Body of pancreas (tissue), 4 donors: ENCODE measurements at regions not wholly inside any gene's neighbourhood (a gene's known extent, or its start where the extent isn't known, plus 50 kb on each side); places are given as distances from the start of the nearest gene placed in this dataset.

Experiments
- ATAC-seq: fragments of 150-250 bp; one replicate; pipeline ENCODE4 v1.9.1; 2016
- DNase-seq, 4 donors: peaks; one replicate each; pipeline ENCODE4 v3.0.0-alpha.2; 2019
- H3K27ac ChIP-seq, 4 donors: fragments of 200-600 bp; sonication (generic); 1 replicate in 3 of 4; 2 replicates in 1 of 4; pipeline versions ENCODE4 v1.5.1 to v1.6.1; 2016 to 2019; ENCODE audit warnings: mild to moderate bottlenecking in 1 of 4, mixed read lengths in 1 of 4, moderate library complexity in 1 of 4
- H3K27me3 ChIP-seq, 2 donors: fragments of 200-600 bp; sonication (generic); one replicate each; pipeline ENCODE4 v1.6.0; 2016; ENCODE audit warnings: mild to moderate bottlenecking in 1 of 2
- H3K36me3 ChIP-seq, 2 donors: fragments of 200-600 bp; sonication (generic); replicated peaks in 1 of 2; 2 replicates each; pipeline ENCODE4 v1.5.1; 2016; ENCODE audit warnings: low read depth in 2 of 2; ENCODE audit not compliant: insufficient read depth in 1 of 2
- H3K4me1 ChIP-seq: fragments of 200-600 bp; sonication (generic); one replicate; pipeline ENCODE4 v1.6.0; 2016
- H3K4me3 ChIP-seq, 2 donors: fragments of 200-600 bp; sonication (generic); 1 replicate in 1 of 2; 2 replicates in 1 of 2; pipeline ENCODE4 v1.5.1; 2016 to 2019
- H3K9me3 ChIP-seq, 3 donors: fragments of 200-600 bp; sonication (generic); 1 replicate in 2 of 3; 2 replicates in 1 of 3; pipeline ENCODE4 v1.5.1; 2016
- POLR2A ChIP-seq, 3 donors: fragments of 450-650 bp; IDR thresholded peaks; one replicate each; pipeline ENCODE4 v1.6.1; 2016; ENCODE audit warnings: antibody characterized with exemption in 3 of 3, mild to moderate bottlenecking in 2 of 3
- WGBS, 2 donors: methylation state at CpG; one replicate each; pipeline ENCODE4 v1.1.5; 2017; 5-methylcytosine and 5-hydroxymethylcytosine counted together
- intact Hi-C: fragments of 100-400 bp; cut with DNase I; formaldehyde crosslinking; loops from one replicate; pipeline ENCODE4 v1.15.1; 2023
- TF ChIP-seq, protein P1 (sequence below), 7 experiments: fragments of 450-650 bp in 4 of 7; fragments of 200-600 bp in 3 of 7; sonication (generic) in 3 of 7; IDR thresholded peaks; one replicate each; pipeline ENCODE4 v1.5.1; 2016 to 2019; ENCODE audit warnings: antibody characterized with exemption in 7 of 7

DNA sequence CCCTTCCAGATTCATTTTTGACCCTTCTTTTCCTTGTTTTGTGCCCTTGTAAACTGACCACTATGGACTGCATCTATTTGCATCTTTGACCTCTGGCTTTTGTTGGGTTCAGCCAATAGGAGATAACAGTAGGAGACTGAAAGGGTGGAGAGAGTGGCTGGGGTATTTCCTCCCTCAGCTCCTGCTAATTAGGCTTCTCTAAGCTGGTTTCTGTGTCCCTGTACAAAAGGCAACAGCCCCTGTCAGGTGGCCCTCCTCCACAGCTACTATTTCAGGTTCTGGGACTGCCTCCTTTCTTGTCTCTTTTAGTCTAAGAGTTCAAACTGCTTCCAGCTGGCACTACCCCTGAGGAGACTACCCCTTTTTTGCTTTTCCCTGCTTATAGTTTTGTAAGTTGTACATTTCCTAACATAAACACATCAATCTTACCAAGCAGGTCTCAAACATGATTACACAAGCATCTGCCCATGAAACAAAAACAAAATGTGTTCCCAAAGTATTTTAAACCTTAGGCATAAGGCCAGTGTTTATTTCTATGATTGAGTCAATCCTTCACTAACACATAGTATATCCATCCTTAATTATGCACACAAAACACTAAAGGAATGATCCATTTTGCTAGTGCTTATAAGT, 262.0 kb upstream of the TRPM3 start:
- H3K4me3 ChIP-seq, result no peak overlapping the region
- DNase-seq (no peak), ATAC-seq (no peak)
- no peaks in the 10 kb centered on the region for H3K9me3 ChIP-seq
- TF ChIP-seq, protein P1, sequence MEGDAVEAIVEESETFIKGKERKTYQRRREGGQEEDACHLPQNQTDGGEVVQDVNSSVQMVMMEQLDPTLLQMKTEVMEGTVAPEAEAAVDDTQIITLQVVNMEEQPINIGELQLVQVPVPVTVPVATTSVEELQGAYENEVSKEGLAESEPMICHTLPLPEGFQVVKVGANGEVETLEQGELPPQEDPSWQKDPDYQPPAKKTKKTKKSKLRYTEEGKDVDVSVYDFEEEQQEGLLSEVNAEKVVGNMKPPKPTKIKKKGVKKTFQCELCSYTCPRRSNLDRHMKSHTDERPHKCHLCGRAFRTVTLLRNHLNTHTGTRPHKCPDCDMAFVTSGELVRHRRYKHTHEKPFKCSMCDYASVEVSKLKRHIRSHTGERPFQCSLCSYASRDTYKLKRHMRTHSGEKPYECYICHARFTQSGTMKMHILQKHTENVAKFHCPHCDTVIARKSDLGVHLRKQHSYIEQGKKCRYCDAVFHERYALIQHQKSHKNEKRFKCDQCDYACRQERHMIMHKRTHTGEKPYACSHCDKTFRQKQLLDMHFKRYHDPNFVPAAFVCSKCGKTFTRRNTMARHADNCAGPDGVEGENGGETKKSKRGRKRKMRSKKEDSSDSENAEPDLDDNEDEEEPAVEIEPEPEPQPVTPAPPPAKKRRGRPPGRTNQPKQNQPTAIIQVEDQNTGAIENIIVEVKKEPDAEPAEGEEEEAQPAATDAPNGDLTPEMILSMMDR (IDR thresholded peaks at IDR 0.05), result no peak
- TF ChIP-seq POLR2A (IDR thresholded peaks at IDR 0.05), result no peak
- H3K36me3 ChIP-seq, result no peaks in the 10 kb centered on the region
- H3K4me1 ChIP-seq, result no peaks in the 10 kb centered on the region
- intact Hi-C loops, result no loop called here
- H3K27me3 ChIP-seq, result no peaks in the 10 kb centered on the region
- H3K27ac ChIP-seq, result no peak overlapping the region

DNA sequence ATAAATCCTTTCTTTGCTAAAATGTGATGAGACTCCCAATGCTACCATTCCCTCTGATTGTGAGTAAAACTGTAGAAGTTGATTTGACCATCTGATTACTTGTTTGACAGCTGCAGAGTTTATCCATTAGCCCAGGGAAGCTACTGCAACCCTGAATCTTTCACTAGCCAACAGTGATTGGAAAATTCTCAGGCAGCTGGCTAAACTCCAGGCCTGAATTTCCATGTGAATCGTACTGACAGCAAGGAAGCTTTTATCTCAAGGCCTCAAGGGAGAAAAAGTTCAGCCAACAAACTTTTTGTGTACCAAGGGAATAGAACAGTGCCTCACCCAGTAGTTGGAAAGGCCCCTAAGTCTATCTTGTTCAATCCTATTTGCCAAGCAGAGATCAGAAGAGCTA, 246.7 kb upstream of the TRPM3 start:
- ATAC-seq (no peak), DNase-seq (peak in 1 of 4 donors; percentile 7)
- H3K27me3 ChIP-seq, result no peaks in the 10 kb centered on the region
- H3K36me3 ChIP-seq, result no peaks in the 10 kb centered on the region
- 0 to 8% methylated on average over 1 of the region's 1 CpG for WGBS, 2 donors
- no peak for TF ChIP-seq POLR2A (IDR thresholded peaks at IDR 0.05)
- TF ChIP-seq, protein P1 (IDR thresholded peaks at IDR 0.05), result no peak
- H3K9me3 ChIP-seq, result no peaks in the 10 kb centered on the region
- no peak overlapping the region for H3K4me3 ChIP-seq
- H3K27ac ChIP-seq, result no peak overlapping the region
- no peaks in the 10 kb centered on the region for H3K4me1 ChIP-seq
- intact Hi-C loops, result no loop called here

DNA sequence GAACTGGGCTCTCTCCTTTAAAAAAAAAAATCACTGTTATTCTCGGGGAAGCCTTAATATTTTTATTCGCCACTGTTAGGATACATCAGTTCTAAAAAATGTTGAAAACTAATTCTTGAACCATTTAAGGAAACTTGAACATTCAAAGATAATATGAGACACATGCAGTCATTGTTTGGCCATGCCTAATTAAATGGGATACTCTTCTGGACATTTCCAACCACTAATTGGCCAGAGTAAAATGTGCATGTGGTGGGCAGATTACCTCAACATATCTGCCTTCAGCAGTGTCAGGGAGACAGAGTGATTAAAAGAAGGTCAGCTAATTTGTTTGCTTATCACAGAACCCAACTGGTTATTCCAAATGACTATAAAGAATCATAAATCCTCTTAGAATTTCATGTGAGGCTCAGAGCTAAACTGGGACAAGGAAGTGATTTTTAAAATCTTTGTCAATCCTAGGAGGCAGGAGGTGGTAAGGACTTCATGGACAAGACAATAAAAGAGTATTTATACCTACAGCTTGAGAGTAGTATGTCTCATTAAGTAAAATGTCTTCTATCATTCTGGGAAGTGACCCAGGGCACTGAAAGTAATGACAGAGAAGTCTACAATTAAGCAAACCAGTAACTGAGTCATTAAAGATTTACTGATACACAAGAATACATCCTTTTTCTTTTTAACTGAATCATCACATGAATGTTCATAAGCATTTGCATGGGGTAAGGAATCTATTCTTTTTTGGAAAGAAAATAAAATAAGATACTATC, 242.9 kb upstream of the TRPM3 start:
- no peaks in the 10 kb centered on the region for H3K4me1 ChIP-seq
- no peak overlapping the region for H3K4me3 ChIP-seq
- intact Hi-C loops, result no loop called here
- H3K27ac ChIP-seq, result no peak overlapping the region
- no peak for TF ChIP-seq POLR2A (IDR thresholded peaks at IDR 0.05)
- TF ChIP-seq, protein P1 (IDR thresholded peaks at IDR 0.05), result no peak
- 72 to 89% methylated on average over 2 of the region's 2 CpGs for WGBS, 2 donors
- no peaks in the 10 kb centered on the region for H3K36me3 ChIP-seq
- DNase-seq (no peak), ATAC-seq (no peak)
- no peaks in the 10 kb centered on the region for H3K27me3 ChIP-seq
- H3K9me3 ChIP-seq, result no peaks in the 10 kb centered on the region

DNA sequence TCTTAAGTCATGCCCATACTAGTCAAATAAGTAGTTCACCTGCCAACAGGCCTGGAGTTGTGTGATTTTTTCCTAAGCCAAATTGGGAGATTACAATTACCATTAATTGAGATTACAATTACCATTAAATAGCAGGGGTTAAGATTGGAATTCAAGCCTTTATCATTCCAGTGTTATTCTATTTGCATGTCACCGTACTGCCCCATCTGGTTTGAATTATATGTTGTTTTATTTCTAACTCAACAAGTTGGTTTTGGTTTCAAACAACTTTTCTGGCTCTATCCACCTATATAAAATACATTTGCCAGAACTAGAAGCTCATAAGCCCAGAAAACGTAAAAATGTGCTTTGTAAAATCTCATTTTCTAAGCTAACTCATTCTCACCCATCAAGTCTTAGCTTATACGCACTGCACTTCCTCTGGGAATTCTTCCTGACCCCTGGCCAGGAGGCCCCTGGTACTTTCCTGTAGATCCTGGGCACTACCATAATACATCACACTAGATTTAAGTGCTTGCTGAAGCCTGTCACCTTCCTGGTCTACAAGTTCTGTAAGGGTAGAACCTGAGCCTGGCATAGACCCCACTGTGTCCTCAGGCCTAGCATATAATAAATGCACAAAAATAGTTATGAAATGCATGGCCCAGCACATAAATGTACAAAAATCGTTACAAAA, 242.0 kb upstream of the TRPM3 start:
- 61 to 71% methylated on average over 4 of the region's 4 CpGs for WGBS, 2 donors
- Histone ChIP-seq H3K9me3 (no peaks in the 10 kb centered on the region), H3K36me3 (no peaks in the 10 kb centered on the region), H3K27me3 (no peaks in the 10 kb centered on the region), H3K4me1 (no peaks in the 10 kb centered on the region), H3K27ac (no peak overlapping the region), H3K4me3 (no peak overlapping the region)
- intact Hi-C loops, result no loop called here
- no peak for TF ChIP-seq POLR2A (IDR thresholded peaks at IDR 0.05)
- TF ChIP-seq, protein P1 (IDR thresholded peaks at IDR 0.05), result no peak
- ATAC-seq (no peak), DNase-seq (no peak)
